Ascending aorta (tissue), 2 donors: ENCODE measurements at regions not wholly inside any gene's neighbourhood (a gene's known extent, or its start where the extent isn't known, plus 50 kb on each side); places are given as distances from the start of the nearest gene placed in this dataset.

Experiments used
- DNase-seq, 2 donors: peaks; one replicate each; pipeline ENCODE4 v3.0.0-alpha.2; 2019; ENCODE audit warnings: low spot score in 2 of 2
- H3K27ac ChIP-seq, 2 donors: fragments of 200-600 bp; sonication (generic); one replicate each; pipeline ENCODE4 v1.5.1; 2016 to 2017; ENCODE audit warnings: mild to moderate bottlenecking in 1 of 2
- H3K27me3 ChIP-seq: fragments of 200-600 bp; sonication (generic); one replicate; pipeline ENCODE4 v1.5.1; 2017
- H3K36me3 ChIP-seq, 2 donors: fragments of 200-600 bp; sonication (generic); one replicate each; pipeline ENCODE4 v1.5.1; 2016
- H3K4me1 ChIP-seq, 2 donors: fragments of 200-600 bp; sonication (generic); one replicate each; pipeline ENCODE4 v1.5.1; 2016 to 2017; ENCODE audit warnings: mild to moderate bottlenecking in 1 of 2
- H3K4me3 ChIP-seq, 2 donors: fragments of 200-600 bp; sonication (generic); one replicate each; pipeline ENCODE4 v1.5.1; 2016 to 2017; ENCODE audit warnings: mild to moderate bottlenecking in 1 of 2
- H3K9me3 ChIP-seq, 2 donors: fragments of 200-600 bp; sonication (generic); one replicate each; pipeline ENCODE4 v1.5.1; 2016
- CTCF ChIP-seq, 3 experiments: fragments of 200-600 bp in 2 of 3; fragments of 450-650 bp in 1 of 3; sonication (generic) in 2 of 3; IDR thresholded peaks; one replicate each; pipeline ENCODE4 v1.5.1; 2016 to 2019; ENCODE audit warnings: antibody characterized with exemption in 3 of 3, mild to moderate bottlenecking in 1 of 3, moderate library complexity in 1 of 3
- intact Hi-C: fragments of 100-400 bp; cut with DNase I; formaldehyde crosslinking; loops from one replicate; pipeline ENCODE4 v1.15.1; 2023

- intact Hi-C loops: no loop called here
- no peaks in the 10 kb centered on the region for H3K4me1 ChIP-seq
- no peak overlapping the region for H3K4me3 ChIP-seq
- DNase-seq: no peak
- no peaks in the 10 kb centered on the region for H3K9me3 ChIP-seq
- no peak overlapping the region for H3K27ac ChIP-seq
- no peak for TF ChIP-seq CTCF (IDR thresholded peaks at IDR 0.05)
- H3K27me3 ChIP-seq: no peaks in the 10 kb centered on the region
- H3K36me3 ChIP-seq: no peaks in the 10 kb centered on the region
Measured at GRCh38 chr14:48954446-48954845, 631.7 kb downstream of the RPS29 start.

GRCh38 chr14:48944809-48945208 lies 641.4 kb downstream of the RPS29 start:
- no peak for DNase-seq
- TF ChIP-seq CTCF (IDR thresholded peaks at IDR 0.05): no peak
- intact Hi-C loops: no loop called here
- Histone ChIP-seq H3K9me3 (no peaks in the 10 kb centered on the region), H3K4me1 (no peaks in the 10 kb centered on the region), H3K27ac (no peak overlapping the region), H3K4me3 (no peak overlapping the region), H3K36me3 (no peaks in the 10 kb centered on the region), H3K27me3 (no peaks in the 10 kb centered on the region)

- H3K9me3 ChIP-seq: no peaks in the 10 kb centered on the region
- H3K4me3 ChIP-seq: no peak overlapping the region
- no peak for TF ChIP-seq CTCF (IDR thresholded peaks at IDR 0.05)
- no peak overlapping the region for H3K27ac ChIP-seq
- H3K4me1 ChIP-seq: no peaks in the 10 kb centered on the region
- H3K27me3 ChIP-seq: no peaks in the 10 kb centered on the region
- intact Hi-C loops: no loop called here
- DNase-seq: no peak
- H3K36me3 ChIP-seq: no peaks in the 10 kb centered on the region
Measured at GRCh38 chr14:48943913-48944312, 642.3 kb downstream of the RPS29 start.

GRCh38 chr14:48937541-48938195 lies 648.5 kb downstream of the RPS29 start:
- intact Hi-C loops: no loop called here
- Histone ChIP-seq H3K4me3 (no peak overlapping the region), H3K27ac (no peak overlapping the region), H3K4me1 (no peaks in the 10 kb centered on the region), H3K27me3 (no peaks in the 10 kb centered on the region), H3K9me3 (no peaks in the 10 kb centered on the region), H3K36me3 (no peaks in the 10 kb centered on the region)
- no peak for DNase-seq
- no peak for TF ChIP-seq CTCF (IDR thresholded peaks at IDR 0.05)

- Histone ChIP-seq H3K36me3 (no peaks in the 10 kb centered on the region), H3K9me3 (no peaks in the 10 kb centered on the region), H3K4me1 (no peaks in the 10 kb centered on the region), H3K27ac (no peak overlapping the region), H3K27me3 (no peaks in the 10 kb centered on the region), H3K4me3 (no peak overlapping the region)
- no peak for DNase-seq
- intact Hi-C loops: no loop called here
- TF ChIP-seq CTCF (IDR thresholded peaks at IDR 0.05): no peak
Measured at GRCh38 chr14:48936849-48937248, 649.3 kb downstream of the RPS29 start.

- Histone ChIP-seq H3K4me3 (no peak overlapping the region), H3K36me3 (no peaks in the 10 kb centered on the region), H3K27ac (no peak overlapping the region), H3K9me3 (no peaks in the 10 kb centered on the region), H3K4me1 (no peaks in the 10 kb centered on the region), H3K27me3 (no peaks in the 10 kb centered on the region)
- intact Hi-C loops: no loop called here
- TF ChIP-seq CTCF (IDR thresholded peaks at IDR 0.05): no peak
- no peak for DNase-seq
Measured at GRCh38 chr14:48936362-48936761, 649.8 kb downstream of the RPS29 start.
